NT2/D1 (cell line): ENCODE measurements at regions not wholly inside any gene's neighbourhood (a gene's known extent, or its start where the extent isn't known, plus 50 kb on each side); places are given as distances from the start of the nearest gene placed in this dataset.

Experiments
- SUZ12 ChIP-seq: IDR thresholded peaks from 2 replicates; pipeline ENCODE4 v1.6.1; 2011; ENCODE audit not compliant: insufficient read length, insufficient read depth; ENCODE audit errors: extremely low read depth
- ZNF274 ChIP-seq: IDR thresholded peaks from 2 replicates; pipeline ENCODE4 v1.6.1; 2011; ENCODE audit warnings: mild to moderate bottlenecking, low read depth, low read length

- no peak for TF ChIP-seq ZNF274
- TF ChIP-seq SUZ12 = no peak
Observed at GRCh38 chr3:78050276-78051065, 1010.6 kb downstream of the ROBO2 start.
